B cell (primary cell): ENCODE measurements at regions not wholly inside any gene's neighbourhood (a gene's known extent, or its start where the extent isn't known, plus 50 kb on each side); places are given as distances from the start of the nearest gene placed in this dataset.

Experiments
- ATAC-seq: fragments of 200-7000 bp; cut with Tn5 transposase; one replicate; pipeline ENCODE4 v1.10.0; 2021; ENCODE audit warnings: low read depth, mild to moderate bottlenecking, moderate number of reproducible peaks, moderate library complexity
- CTCF ChIA-PET: fragments of 350-600 bp; sonication (Branson Sonifier 250); formaldehyde crosslinking; loops from one replicate; lab custom pipeline; 2021; ENCODE audit warnings: antibody characterized with exemption, inconsistent platforms; lab: Charles Lee
- POLR2A ChIA-PET: fragments of 350-600 bp; sonication (Branson Sonifier 250); formaldehyde crosslinking; loops from one replicate; lab custom pipeline; 2021; ENCODE audit warnings: antibody characterized with exemption; lab: Charles Lee
- DNase-seq: peaks from one replicate; pipeline ENCODE4 v3.0.0; 2013
- H2AFZ ChIP-seq: 2 replicates; pipeline ENCODE4 v1.6.1; 2012; ENCODE audit warnings: mild to moderate bottlenecking, low read depth, low read length; ENCODE audit not compliant: insufficient read depth, poor library complexity, severe bottlenecking
- H3K27ac ChIP-seq, 2 donors: 1 replicate in 1 of 2; 2 replicates in 1 of 2; pipeline ENCODE4 v1.5.1; 2012 to 2013; ENCODE audit warnings: low read length in 2 of 2, mild to moderate bottlenecking in 2 of 2, moderate library complexity in 1 of 2
- H3K27me3 ChIP-seq, 4 experiments: fragments of 200-600 bp in 1 of 4; sonication (generic) in 1 of 4; replicated peaks in 1 of 4; 1 replicate in 2 of 4; 2 replicates in 2 of 4; pipeline versions ENCODE4 v1.6.1 to v1.7.0; 2013 to 2016; ENCODE audit warnings: low read length in 3 of 4, mild to moderate bottlenecking in 2 of 4, mixed read lengths in 1 of 4, moderate library complexity in 1 of 4; ENCODE audit not compliant: insufficient read depth in 4 of 4, control insufficient read depth in 3 of 4; ENCODE audit errors: control extremely low read depth in 1 of 4
- H3K36me3 ChIP-seq, 2 experiments: replicated peaks in 1 of 2; 1 replicate in 1 of 2; 2 replicates in 1 of 2; pipeline versions ENCODE4 v1.6.1 to v1.7.1; 2013; ENCODE audit warnings: low read length in 1 of 2; ENCODE audit not compliant: insufficient read depth in 2 of 2, control insufficient read depth in 1 of 2; ENCODE audit errors: control extremely low read depth in 1 of 2, extremely low read depth in 1 of 2
- H3K4me1 ChIP-seq, 2 donors: fragments of 200-600 bp in 1 of 2; sonication (generic) in 1 of 2; 1 replicate in 1 of 2; 2 replicates in 1 of 2; pipeline versions ENCODE4 v1.5.1 to v1.6.1; 2013 to 2017; ENCODE audit warnings: low read length in 2 of 2; ENCODE audit not compliant: control insufficient read depth in 2 of 2, insufficient read depth in 2 of 2
- H3K4me2 ChIP-seq: replicated peaks from 2 replicates; pipeline ENCODE3; 2012; ENCODE audit warnings: mild to moderate bottlenecking, low read depth, low read length; ENCODE audit not compliant: poor library complexity, severe bottlenecking
- H3K4me3 ChIP-seq, 5 experiments: fragments of 200-600 bp in 1 of 5; sonication (generic) in 1 of 5; 1 replicate in 3 of 5; 2 replicates in 2 of 5; pipeline versions ENCODE4 v1.5.1 to v1.7.0; 2011 to 2016; ENCODE audit warnings: low read length in 4 of 5, mild to moderate bottlenecking in 4 of 5, low read depth in 2 of 5, control low read depth in 1 of 5, moderate library complexity in 1 of 5; ENCODE audit not compliant: insufficient read depth in 1 of 5; ENCODE audit errors: control extremely low read depth in 1 of 5, extremely low read depth in 1 of 5
- H3K79me2 ChIP-seq: fragments of 200-600 bp; sonication (generic); one replicate; pipeline ENCODE4 v1.6.0; 2016; ENCODE audit warnings: low read length; ENCODE audit not compliant: control insufficient read depth, insufficient read depth
- H3K9ac ChIP-seq: fragments of 200-600 bp; sonication (generic); 2 replicates; pipeline ENCODE4 v1.6.1; 2017; ENCODE audit warnings: mild to moderate bottlenecking, low read length, moderate library complexity
- H3K9me3 ChIP-seq, 3 donors: one replicate each; pipeline versions ENCODE4 v1.6.1 to v1.7.1; 2013; ENCODE audit warnings: low read length in 2 of 3; ENCODE audit not compliant: control insufficient read depth in 2 of 3, insufficient read depth in 1 of 3; ENCODE audit errors: control extremely low read depth in 1 of 3
- H4K20me1 ChIP-seq: 2 replicates; pipeline ENCODE4 v1.6.0; 2012; ENCODE audit warnings: mild to moderate bottlenecking, low read length; ENCODE audit not compliant: insufficient read depth, control insufficient read depth, poor library complexity, severe bottlenecking
- H3K27ac Mint-ChIP-seq: one replicate; pipeline ENCODE4 v1.8.0; 2021; ENCODE audit warnings: mixed read lengths
- H3K27me3 Mint-ChIP-seq: one replicate; pipeline ENCODE4 v1.8.0; 2021; ENCODE audit warnings: mixed read lengths
- H3K4me1 Mint-ChIP-seq: one replicate; pipeline ENCODE4 v1.8.0; 2021; ENCODE audit warnings: mixed read lengths
- H3K4me3 Mint-ChIP-seq: one replicate; pipeline ENCODE4 v1.8.0; 2021; ENCODE audit warnings: mixed read lengths
- H3K9me3 Mint-ChIP-seq: one replicate; pipeline ENCODE4 v1.8.0; 2022; ENCODE audit warnings: mixed read lengths; ENCODE audit not compliant: insufficient read depth
- EZH2 ChIP-seq: IDR thresholded peaks from 2 replicates; pipeline ENCODE4 v1.6.1; 2012; ENCODE audit warnings: borderline replicate concordance, low read depth, mild to moderate bottlenecking, moderate library complexity, low read length; ENCODE audit not compliant: insufficient read depth, poor library complexity, severe bottlenecking
- WGBS: methylation state at CpG from one replicate; pipeline ENCODE4 v1.1.5; 2013; ENCODE audit warnings: missing lambda C conversion rate; ENCODE audit not compliant: insufficient coverage; 5-methylcytosine and 5-hydroxymethylcytosine counted together
- intact Hi-C: fragments of 100-400 bp; cut with micrococcal nuclease; formaldehyde crosslinking; loops from one replicate; pipeline ENCODE4 v1.10.0; 2022
- TF ChIP-seq, protein P1 (sequence below): fragments of 200-600 bp; IDR thresholded peaks from one replicate; pipeline ENCODE4 v1.8.0; 2022; ENCODE audit warnings: antibody characterized with exemption, mild to moderate bottlenecking

DNA sequence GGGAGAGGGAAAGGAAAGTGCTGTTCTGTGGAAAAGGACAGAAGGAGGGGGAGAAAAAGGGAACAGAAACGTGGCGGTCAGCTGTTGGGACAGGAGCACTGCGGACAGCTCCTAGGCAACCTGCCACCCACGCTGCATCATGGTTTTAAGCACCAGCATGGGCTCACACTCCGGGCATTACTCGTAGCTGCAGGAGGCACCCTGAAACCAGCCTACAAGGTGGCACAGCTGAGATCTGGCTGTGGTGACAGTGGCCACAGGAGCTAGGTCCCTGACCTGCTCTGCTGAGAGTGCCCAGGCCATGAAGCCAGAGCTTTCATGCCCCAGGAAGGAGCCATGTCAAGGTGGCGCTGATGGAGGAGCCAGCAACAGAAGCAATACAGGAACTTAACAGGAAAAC lies 161.4 kb upstream of the ST8SIA2 start:
- Histone ChIP-seq H3K9ac (no peak overlapping the region), H3K4me2 (no peak overlapping the region), H3K4me1 (no peaks in the 10 kb centered on the region), H2AFZ (no peak overlapping the region), H3K36me3 (no peaks in the 10 kb centered on the region), H3K4me3 (no peak overlapping the region), H3K27ac (no peak overlapping the region), H4K20me1 (no peaks in the 10 kb centered on the region), H3K79me2 (no peaks in the 10 kb centered on the region), H3K27me3 (no peaks in the 10 kb centered on the region), H3K9me3 (no peaks in the 10 kb centered on the region)
- ATAC-seq, result no peak
- H3K9me3 Mint-ChIP-seq, result peaks cover 3% of the 10 kb centered on the region
- H3K27ac Mint-ChIP-seq, result no peak overlapping the region
- DNase-seq, result no peak
- TF ChIP-seq, protein P1, sequence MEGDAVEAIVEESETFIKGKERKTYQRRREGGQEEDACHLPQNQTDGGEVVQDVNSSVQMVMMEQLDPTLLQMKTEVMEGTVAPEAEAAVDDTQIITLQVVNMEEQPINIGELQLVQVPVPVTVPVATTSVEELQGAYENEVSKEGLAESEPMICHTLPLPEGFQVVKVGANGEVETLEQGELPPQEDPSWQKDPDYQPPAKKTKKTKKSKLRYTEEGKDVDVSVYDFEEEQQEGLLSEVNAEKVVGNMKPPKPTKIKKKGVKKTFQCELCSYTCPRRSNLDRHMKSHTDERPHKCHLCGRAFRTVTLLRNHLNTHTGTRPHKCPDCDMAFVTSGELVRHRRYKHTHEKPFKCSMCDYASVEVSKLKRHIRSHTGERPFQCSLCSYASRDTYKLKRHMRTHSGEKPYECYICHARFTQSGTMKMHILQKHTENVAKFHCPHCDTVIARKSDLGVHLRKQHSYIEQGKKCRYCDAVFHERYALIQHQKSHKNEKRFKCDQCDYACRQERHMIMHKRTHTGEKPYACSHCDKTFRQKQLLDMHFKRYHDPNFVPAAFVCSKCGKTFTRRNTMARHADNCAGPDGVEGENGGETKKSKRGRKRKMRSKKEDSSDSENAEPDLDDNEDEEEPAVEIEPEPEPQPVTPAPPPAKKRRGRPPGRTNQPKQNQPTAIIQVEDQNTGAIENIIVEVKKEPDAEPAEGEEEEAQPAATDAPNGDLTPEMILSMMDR, result no peak
- no peak for TF ChIP-seq EZH2
- ChIA-PET CTCF (no interaction called here), POLR2A (no interaction called here)
- no peak overlapping the region for H3K4me3 Mint-ChIP-seq
- intact Hi-C loops, result no loop called here
- H3K4me1 Mint-ChIP-seq, result no peaks in the 10 kb centered on the region
- H3K27me3 Mint-ChIP-seq, result peaks cover 8% of the 10 kb centered on the region
- 85% methylated on average over 7 of the region's 7 CpGs for WGBS

DNA sequence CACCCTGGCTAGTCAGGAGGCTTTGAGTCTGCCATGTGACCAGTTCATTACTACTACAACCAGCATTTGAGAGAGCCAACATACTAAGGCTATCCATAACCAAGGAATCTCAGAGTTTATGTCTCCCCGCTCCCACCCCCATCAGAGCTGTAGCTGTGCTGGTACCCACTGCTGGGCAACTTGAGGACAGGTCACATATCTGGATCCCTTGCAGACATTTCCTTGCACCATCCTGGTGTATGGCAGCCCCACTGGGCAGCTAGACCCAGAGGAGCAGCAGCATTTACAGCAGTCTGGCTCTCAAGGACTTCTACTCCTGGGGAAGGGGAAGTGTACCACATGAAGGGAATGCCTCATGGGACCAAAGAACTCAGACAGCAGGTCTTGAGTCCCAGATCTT lies 160.8 kb upstream of the ST8SIA2 start:
- ATAC-seq (no peak), DNase-seq (no peak)
- H4K20me1 ChIP-seq, result no peaks in the 10 kb centered on the region
- H3K4me3 ChIP-seq, result no peak overlapping the region
- intact Hi-C loops, result no loop called here
- H3K79me2 ChIP-seq, result no peaks in the 10 kb centered on the region
- POLR2A ChIA-PET, result no interaction called here
- CTCF ChIA-PET, result no interaction called here
- H3K4me1 ChIP-seq, result no peaks in the 10 kb centered on the region
- H3K27ac Mint-ChIP-seq, result no peak overlapping the region
- H3K27ac ChIP-seq, result no peak overlapping the region
- no peaks in the 10 kb centered on the region for H3K36me3 ChIP-seq
- H3K4me2 ChIP-seq, result no peak overlapping the region
- H3K9ac ChIP-seq, result no peak overlapping the region
- H3K4me1 Mint-ChIP-seq, result no peaks in the 10 kb centered on the region
- peaks cover 8% of the 10 kb centered on the region for H3K27me3 Mint-ChIP-seq
- 100% methylated on average over 1 of the region's 1 CpG for WGBS
- peaks cover 3% of the 10 kb centered on the region for H3K9me3 Mint-ChIP-seq
- TF ChIP-seq, protein P1, result no peak
- TF ChIP-seq EZH2, result no peak
- no peak overlapping the region for H3K4me3 Mint-ChIP-seq
- H3K27me3 ChIP-seq, result no peaks in the 10 kb centered on the region
- no peaks in the 10 kb centered on the region for H3K9me3 ChIP-seq
- H2AFZ ChIP-seq, result no peak overlapping the region
